ENCODE measurements at regions not wholly inside any gene's neighbourhood (a gene's known extent, or its start where the extent isn't known, plus 50 kb on each side); places are given as distances from the start of the nearest gene placed in this dataset.

- WGBS, 4 donors: 22 to 32% (median 23%) methylated on average over 11 of the region's 11 CpGs
- no peaks in the 10 kb centered on the region for H3K9me3 ChIP-seq
- DNase-seq (peak; percentile 35 to 69 (median 56)), ATAC-seq (peak in 3 of 4 donors; percentile 57 to 80 (median 78))
- H3K4me3 ChIP-seq: no peak overlapping the region
- H3K36me3 ChIP-seq: no peaks in the 10 kb centered on the region
- intact Hi-C loops (cut with DNase I): loop anchor here in 9 of 10 donors (5.0 to 10.0 kb wide), 7 partner anchors 85 to 678 kb away; partner anchors contain the start of gene SOX3 (in 3 of the 9)
- peaks cover 0 to 15% (median 0%) of the 10 kb centered on the region in 9 donors for H3K27me3 ChIP-seq
- H3K4me1 ChIP-seq: no peaks in the 10 kb centered on the region
- peak; percentile 56 to 84 (median 72) for TF ChIP-seq CTCF (IDR thresholded peaks at IDR 0.05)
- no peak for TF ChIP-seq POLR2A (IDR thresholded peaks at IDR 0.05)
- H3K27ac ChIP-seq: no peak overlapping the region
Measured at GRCh38 chrX:140057001-140057411, 91.7 kb upstream of the CXorf66 start.

- Histone ChIP-seq H3K27ac (no peak overlapping the region), H3K27me3 (peaks cover 0 to 15% (median 0%) of the 10 kb centered on the region in 9 donors), H3K9me3 (no peaks in the 10 kb centered on the region), H3K4me3 (no peak overlapping the region), H3K4me1 (no peaks in the 10 kb centered on the region), H3K36me3 (no peaks in the 10 kb centered on the region)
- no peak for TF ChIP-seq POLR2A (IDR thresholded peaks at IDR 0.05)
- no peak for TF ChIP-seq CTCF (IDR thresholded peaks at IDR 0.05)
- WGBS, 4 donors: 31 to 36% (median 34%) methylated on average over 5 of the region's 5 CpGs
- intact Hi-C loops (cut with DNase I): loop anchor here in 4 of 10 donors (5.0 to 10.0 kb wide), 4 partner anchors 88 to 681 kb away; partner anchors contain the start of gene SOX3 (in 2 of the 4)
- ATAC-seq (no peak), DNase-seq (no peak)
Measured at GRCh38 chrX:140053846-140054245, 88.5 kb upstream of the CXorf66 start.

GRCh38 chrX:140050906-140051305, 85.6 kb upstream of the CXorf66 start:
- DNase-seq: no peak
- no peak overlapping the region for H3K4me3 ChIP-seq
- no peaks in the 10 kb centered on the region for H3K4me1 ChIP-seq
- TF ChIP-seq CTCF (IDR thresholded peaks at IDR 0.05) (peak in 7 of 12 donors; percentile 7 to 26 (median 23)), POLR2A (IDR thresholded peaks at IDR 0.05) (no peak)
- H3K36me3 ChIP-seq: no peaks in the 10 kb centered on the region
- no peak overlapping the region for H3K27ac ChIP-seq
- intact Hi-C loops (cut with DNase I): loop anchor here in 4 of 10 donors (5.0 to 10.0 kb wide), 4 partner anchors 91 to 684 kb away; partner anchors contain the start of gene SOX3 (in 2 of the 4)
- peaks cover 0 to 22% (median 0%) of the 10 kb centered on the region in 9 donors for H3K27me3 ChIP-seq
- H3K9me3 ChIP-seq: no peaks in the 10 kb centered on the region
- ATAC-seq: no peak

- peaks cover 0 to 24% (median 0%) of the 10 kb centered on the region in 12 donors for H3K9me3 ChIP-seq
- no peak for TF ChIP-seq POLR2A (IDR thresholded peaks at IDR 0.05)
- no peak for TF ChIP-seq CTCF (IDR thresholded peaks at IDR 0.05)
Measured at GRCh38 chrX:140040386-140040785, 75.1 kb upstream of the CXorf66 start.

More at GRCh38 chrX:140040386-140040785, 75.1 kb upstream of the CXorf66 start:
- ATAC-seq (no peak), DNase-seq (no peak)
- H3K27me3 ChIP-seq: peaks cover 0 to 3% (median 0%) of the 10 kb centered on the region in 9 donors
- WGBS, 4 donors: 65 to 73% (median 70%) methylated on average over 5 of the region's 5 CpGs
- intact Hi-C loops (cut with DNase I): no loop called here
- no peak overlapping the region for H3K4me3 ChIP-seq
- H3K27ac ChIP-seq: no peak overlapping the region
- H3K36me3 ChIP-seq: no peaks in the 10 kb centered on the region
- no peaks in the 10 kb centered on the region for H3K4me1 ChIP-seq
